ENCODE measurements at regions not wholly inside any gene's neighbourhood (a gene's known extent, or its start where the extent isn't known, plus 50 kb on each side); places are given as distances from the start of the nearest gene placed in this dataset.

GRCh38 chr12:93944911-93945310 lies 203.5 kb upstream of the PLXNC1 start:
- DNase-seq, result no peak

GRCh38 chr12:93946542-93947150 lies 201.7 kb upstream of the PLXNC1 start:
- DNase-seq, result no peak

- DNase-seq, result no peak
These were observed 200.9 kb upstream of the PLXNC1 start for GRCh38 chr12:93947486-93947885.

- DNase-seq, result no peak
These were observed 198.1 kb upstream of the PLXNC1 start for GRCh38 chr12:93950311-93950710.

- DNase-seq, result no peak
These were observed 193.9 kb upstream of the PLXNC1 start for GRCh38 chr12:93954166-93955112.

- no peak for DNase-seq
These were observed 191.8 kb upstream of the PLXNC1 start for GRCh38 chr12:93956551-93956950.

- no peak for DNase-seq
These were observed 191.2 kb upstream of the PLXNC1 start for GRCh38 chr12:93957168-93957567.

GRCh38 chr12:93957870-93958269 lies 190.5 kb upstream of the PLXNC1 start:
- DNase-seq, result no peak

- no peak for DNase-seq
These were observed 188.7 kb upstream of the PLXNC1 start for GRCh38 chr12:93959657-93960056.

GRCh38 chr12:93960521-93960920 lies 187.9 kb upstream of the PLXNC1 start:
- DNase-seq, result no peak

GRCh38 chr12:93962336-93962735 lies 186.0 kb upstream of the PLXNC1 start:
- no peak for DNase-seq

GRCh38 chr12:93964936-93965335 lies 183.4 kb upstream of the PLXNC1 start:
- no peak for DNase-seq

- no peak for DNase-seq
These were observed 181.8 kb upstream of the PLXNC1 start for GRCh38 chr12:93966516-93967133.

GRCh38 chr12:93967454-93967853 lies 180.9 kb upstream of the PLXNC1 start:
- no peak for DNase-seq

GRCh38 chr12:93968536-93969285 lies 179.7 kb upstream of the PLXNC1 start:
- DNase-seq, result no peak

GRCh38 chr12:93970900-93971688 lies 177.3 kb upstream of the PLXNC1 start:
- no peak for DNase-seq

GRCh38 chr12:93972411-93973208 lies 175.8 kb upstream of the PLXNC1 start:
- DNase-seq, result no peak

GRCh38 chr12:93974252-93974651 lies 174.1 kb upstream of the PLXNC1 start:
- DNase-seq, result no peak

GRCh38 chr12:93976024-93976423 lies 172.4 kb upstream of the PLXNC1 start:
- no peak for DNase-seq

- DNase-seq, result no peak
These were observed 171.3 kb upstream of the PLXNC1 start for GRCh38 chr12:93977081-93977480.

- DNase-seq, result no peak
These were observed 169.8 kb upstream of the PLXNC1 start for GRCh38 chr12:93978553-93978952.
